Ishikawa (cell line): ENCODE measurements at regions not wholly inside any gene's neighbourhood (a gene's known extent, or its start where the extent isn't known, plus 50 kb on each side); places are given as distances from the start of the nearest gene placed in this dataset.

Source experiments
- CEBPB ChIP-seq: IDR thresholded peaks from 2 replicates; pipeline ENCODE4 v1.6.1; 2012
- CREB1 ChIP-seq: IDR thresholded peaks from 2 replicates; pipeline ENCODE4 v1.6.1; 2012; ENCODE audit warnings: low read depth
- EGR1 ChIP-seq: IDR thresholded peaks from 2 replicates; pipeline ENCODE4 v1.6.1; 2012
- EP300 ChIP-seq: IDR thresholded peaks from 2 replicates; pipeline ENCODE4 v1.6.1; 2012; ENCODE audit warnings: borderline replicate concordance
- FOXM1 ChIP-seq: IDR thresholded peaks from 2 replicates; pipeline ENCODE4 v1.6.1; 2012; ENCODE audit warnings: low read depth, borderline replicate concordance
- NFIC ChIP-seq: IDR thresholded peaks from 2 replicates; pipeline ENCODE4 v1.6.1; 2012
- RAD21 ChIP-seq: IDR thresholded peaks from 2 replicates; pipeline ENCODE4 v1.6.1; 2012; ENCODE audit warnings: low read depth
- TAF1 ChIP-seq: IDR thresholded peaks from 2 replicates; pipeline ENCODE4 v1.6.1; 2012; ENCODE audit warnings: low read depth, mild to moderate bottlenecking
- TCF12 ChIP-seq: IDR thresholded peaks from 2 replicates; pipeline ENCODE4 v1.6.1; 2012; ENCODE audit warnings: low read depth
- TEAD4 ChIP-seq: IDR thresholded peaks from 2 replicates; pipeline ENCODE4 v1.6.1; 2012
- YY1 ChIP-seq: IDR thresholded peaks from 2 replicates; pipeline ENCODE4 v1.6.1; 2012; ENCODE audit warnings: low read depth
- ZBTB7A ChIP-seq: IDR thresholded peaks from 2 replicates; pipeline ENCODE4 v1.6.1; 2012; ENCODE audit warnings: low read depth
- TF ChIP-seq, protein P1 (sequence below): IDR thresholded peaks from 2 replicates; pipeline ENCODE4 v1.6.1; 2012
- TF ChIP-seq, protein P2 (sequence below): IDR thresholded peaks from 2 replicates; pipeline ENCODE4 v1.6.1; 2012
- TF ChIP-seq, protein P3 (sequence below): IDR thresholded peaks from 2 replicates; pipeline ENCODE4 v1.6.1; 2012; ENCODE audit warnings: low read depth, mild to moderate bottlenecking

DNA sequence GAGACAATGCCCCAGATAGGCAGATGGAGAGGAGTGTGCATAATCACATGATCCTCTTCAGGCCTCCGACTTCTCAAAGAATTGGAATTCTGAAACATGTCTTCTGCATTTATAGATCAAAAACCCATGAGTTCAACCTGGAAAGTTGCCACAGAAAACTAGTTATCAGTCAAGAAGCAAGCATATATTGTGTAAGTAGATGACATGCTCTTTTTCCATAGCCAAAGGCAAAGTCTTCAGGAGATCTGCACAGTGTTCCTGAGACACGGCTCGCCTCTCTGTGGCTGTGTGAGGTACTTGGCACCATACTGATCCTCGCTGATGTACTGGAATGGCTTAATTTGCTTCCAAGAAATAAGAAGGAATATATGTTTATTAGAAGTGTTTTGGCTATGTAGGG is 213.5 kb upstream of the MKI67 start:
- TF ChIP-seq NFIC = no peak

DNA sequence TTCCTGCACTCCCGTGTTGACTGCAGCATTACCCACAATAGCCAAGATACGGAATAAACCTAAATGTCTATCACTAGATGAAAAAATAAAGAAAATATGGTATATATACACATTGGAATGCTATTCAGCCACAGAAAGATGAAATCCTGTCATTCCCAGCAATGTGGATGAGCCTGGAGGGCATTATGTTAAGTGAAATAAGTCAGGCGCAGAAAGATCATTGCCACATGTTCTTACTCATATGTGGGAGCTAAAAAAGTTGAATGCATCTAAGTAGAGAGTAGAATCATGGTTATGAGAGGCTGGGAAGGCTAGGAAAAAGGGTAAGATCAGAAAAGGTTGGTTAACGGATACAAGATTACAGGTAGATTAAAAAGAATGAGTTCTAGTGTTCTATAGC is 219.1 kb upstream of the MKI67 start:
- TF ChIP-seq YY1 = no peak
- no peak for TF ChIP-seq CEBPB
- TF ChIP-seq, protein P1, sequence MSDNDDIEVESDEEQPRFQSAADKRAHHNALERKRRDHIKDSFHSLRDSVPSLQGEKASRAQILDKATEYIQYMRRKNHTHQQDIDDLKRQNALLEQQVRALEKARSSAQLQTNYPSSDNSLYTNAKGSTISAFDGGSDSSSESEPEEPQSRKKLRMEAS = no peak
- TF ChIP-seq EGR1 = no peak
- TF ChIP-seq TAF1 = no peak
- no peak for TF ChIP-seq TEAD4
- TF ChIP-seq TCF12 = no peak
- TF ChIP-seq, protein P2, sequence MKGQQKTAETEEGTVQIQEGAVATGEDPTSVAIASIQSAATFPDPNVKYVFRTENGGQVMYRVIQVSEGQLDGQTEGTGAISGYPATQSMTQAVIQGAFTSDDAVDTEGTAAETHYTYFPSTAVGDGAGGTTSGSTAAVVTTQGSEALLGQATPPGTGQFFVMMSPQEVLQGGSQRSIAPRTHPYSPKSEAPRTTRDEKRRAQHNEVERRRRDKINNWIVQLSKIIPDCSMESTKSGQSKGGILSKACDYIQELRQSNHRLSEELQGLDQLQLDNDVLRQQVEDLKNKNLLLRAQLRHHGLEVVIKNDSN = no peak
- no peak for TF ChIP-seq FOXM1
- TF ChIP-seq RAD21 = no peak
- TF ChIP-seq, protein P3, sequence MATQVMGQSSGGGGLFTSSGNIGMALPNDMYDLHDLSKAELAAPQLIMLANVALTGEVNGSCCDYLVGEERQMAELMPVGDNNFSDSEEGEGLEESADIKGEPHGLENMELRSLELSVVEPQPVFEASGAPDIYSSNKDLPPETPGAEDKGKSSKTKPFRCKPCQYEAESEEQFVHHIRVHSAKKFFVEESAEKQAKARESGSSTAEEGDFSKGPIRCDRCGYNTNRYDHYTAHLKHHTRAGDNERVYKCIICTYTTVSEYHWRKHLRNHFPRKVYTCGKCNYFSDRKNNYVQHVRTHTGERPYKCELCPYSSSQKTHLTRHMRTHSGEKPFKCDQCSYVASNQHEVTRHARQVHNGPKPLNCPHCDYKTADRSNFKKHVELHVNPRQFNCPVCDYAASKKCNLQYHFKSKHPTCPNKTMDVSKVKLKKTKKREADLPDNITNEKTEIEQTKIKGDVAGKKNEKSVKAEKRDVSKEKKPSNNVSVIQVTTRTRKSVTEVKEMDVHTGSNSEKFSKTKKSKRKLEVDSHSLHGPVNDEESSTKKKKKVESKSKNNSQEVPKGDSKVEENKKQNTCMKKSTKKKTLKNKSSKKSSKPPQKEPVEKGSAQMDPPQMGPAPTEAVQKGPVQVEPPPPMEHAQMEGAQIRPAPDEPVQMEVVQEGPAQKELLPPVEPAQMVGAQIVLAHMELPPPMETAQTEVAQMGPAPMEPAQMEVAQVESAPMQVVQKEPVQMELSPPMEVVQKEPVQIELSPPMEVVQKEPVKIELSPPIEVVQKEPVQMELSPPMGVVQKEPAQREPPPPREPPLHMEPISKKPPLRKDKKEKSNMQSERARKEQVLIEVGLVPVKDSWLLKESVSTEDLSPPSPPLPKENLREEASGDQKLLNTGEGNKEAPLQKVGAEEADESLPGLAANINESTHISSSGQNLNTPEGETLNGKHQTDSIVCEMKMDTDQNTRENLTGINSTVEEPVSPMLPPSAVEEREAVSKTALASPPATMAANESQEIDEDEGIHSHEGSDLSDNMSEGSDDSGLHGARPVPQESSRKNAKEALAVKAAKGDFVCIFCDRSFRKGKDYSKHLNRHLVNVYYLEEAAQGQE = no peak
- TF ChIP-seq CREB1 = no peak

DNA sequence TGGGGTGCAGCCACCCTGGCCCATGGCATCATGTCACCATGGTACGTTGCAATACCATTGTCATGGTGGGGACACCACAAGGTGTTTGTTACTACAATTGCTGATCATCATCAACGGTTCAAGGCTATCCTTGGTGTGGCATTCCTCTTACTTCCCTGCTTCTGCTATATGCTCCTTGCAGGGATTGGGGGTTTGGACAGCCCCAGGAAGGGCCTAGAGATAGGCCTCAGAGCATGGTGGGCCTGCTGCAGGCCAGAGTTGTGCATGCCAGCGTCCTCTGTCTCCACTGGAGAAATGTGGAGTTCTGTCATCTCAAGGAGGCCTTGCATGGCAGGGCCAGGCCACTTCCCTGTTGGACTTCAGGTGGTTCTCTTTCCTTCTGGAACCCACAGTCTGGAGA is 234.6 kb upstream of the MKI67 start:
- TF ChIP-seq EP300 (no peak), TAF1 (no peak), CEBPB (no peak), NFIC (no peak), EGR1 (no peak), YY1 (no peak), ZBTB7A (no peak), CREB1 (no peak), TEAD4 (no peak), RAD21 (no peak), TCF12 (no peak), FOXM1 (no peak)
- TF ChIP-seq, protein P3 = no peak
- TF ChIP-seq, protein P1 = no peak
- TF ChIP-seq, protein P2 = no peak

DNA sequence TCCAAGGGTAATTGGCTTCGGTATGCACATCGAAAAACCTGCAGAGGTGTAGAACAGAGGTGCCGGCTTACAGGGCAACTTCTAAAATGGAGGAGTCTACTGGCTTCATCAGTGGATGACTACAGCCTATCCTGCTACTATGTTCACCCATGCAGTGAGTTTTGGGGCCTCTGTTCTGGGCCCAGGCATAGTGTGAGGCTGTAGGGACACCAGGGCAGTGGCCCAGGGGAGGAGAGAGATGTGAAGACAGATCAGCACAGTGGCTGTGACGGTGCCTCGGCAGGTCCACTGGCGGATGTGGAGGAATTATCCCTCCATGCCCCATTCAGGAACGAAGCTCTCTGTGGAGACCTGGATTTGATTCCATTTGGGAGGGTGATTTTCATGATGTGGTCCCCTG is 235.3 kb upstream of the MKI67 start:
- TF ChIP-seq, protein P2 = no peak
- TF ChIP-seq EGR1 (no peak), YY1 (no peak), CREB1 (no peak), TCF12 (no peak), TEAD4 (no peak), ZBTB7A (no peak), CEBPB (no peak), FOXM1 (no peak), RAD21 (no peak), EP300 (no peak), TAF1 (no peak), NFIC (no peak)
- TF ChIP-seq, protein P3 = no peak
- TF ChIP-seq, protein P1 = no peak
